Hepatocyte (in vitro differentiated cells): ENCODE measurements at regions not wholly inside any gene's neighbourhood (a gene's known extent, or its start where the extent isn't known, plus 50 kb on each side); places are given as distances from the start of the nearest gene placed in this dataset.

ENCODE experiments used
- EZH2 ChIP-seq: fragments of 200-600 bp; sonication (generic); IDR thresholded peaks from 2 replicates; pipeline ENCODE4 v1.6.1; 2016; ENCODE audit warnings: antibody characterized with exemption, mild to moderate bottlenecking, borderline replicate concordance
- EZH2phosphoT487 ChIP-seq: fragments of 200-600 bp; sonication (generic); IDR thresholded peaks from one replicate; pipeline ENCODE4 v1.6.1; 2018; ENCODE audit warnings: antibody characterized with exemption, mild to moderate bottlenecking, low read depth, moderate library complexity; ENCODE audit not compliant: unreplicated experiment, severe bottlenecking
- TF ChIP-seq, protein P1 (sequence below): fragments of 200-600 bp; sonication (generic); IDR thresholded peaks from 2 replicates; pipeline ENCODE4 v1.5.1; 2016; ENCODE audit warnings: antibody characterized with exemption, mild to moderate bottlenecking; ENCODE audit not compliant: poor library complexity

DNA sequence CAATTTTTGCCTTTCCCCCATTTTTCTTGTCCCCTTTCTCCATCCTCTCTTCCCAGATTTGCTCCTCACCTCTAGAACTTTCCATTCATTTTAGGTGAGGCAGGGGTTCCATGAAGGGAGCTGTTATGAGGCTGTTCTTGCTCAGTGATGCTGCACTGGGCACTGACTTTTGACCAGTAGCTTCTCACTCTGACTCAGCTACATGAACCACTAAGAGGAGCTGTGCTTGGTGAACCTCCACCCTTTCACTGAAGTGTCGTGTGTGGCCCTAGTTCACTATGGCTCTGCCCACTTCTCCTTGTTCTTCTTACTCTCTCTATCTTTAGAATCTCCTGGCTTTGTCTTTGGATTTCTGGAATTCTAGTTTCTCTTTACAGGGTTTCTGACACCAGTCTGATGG, 73.4 kb upstream of the ADRA1D start:
- TF ChIP-seq, protein P1, sequence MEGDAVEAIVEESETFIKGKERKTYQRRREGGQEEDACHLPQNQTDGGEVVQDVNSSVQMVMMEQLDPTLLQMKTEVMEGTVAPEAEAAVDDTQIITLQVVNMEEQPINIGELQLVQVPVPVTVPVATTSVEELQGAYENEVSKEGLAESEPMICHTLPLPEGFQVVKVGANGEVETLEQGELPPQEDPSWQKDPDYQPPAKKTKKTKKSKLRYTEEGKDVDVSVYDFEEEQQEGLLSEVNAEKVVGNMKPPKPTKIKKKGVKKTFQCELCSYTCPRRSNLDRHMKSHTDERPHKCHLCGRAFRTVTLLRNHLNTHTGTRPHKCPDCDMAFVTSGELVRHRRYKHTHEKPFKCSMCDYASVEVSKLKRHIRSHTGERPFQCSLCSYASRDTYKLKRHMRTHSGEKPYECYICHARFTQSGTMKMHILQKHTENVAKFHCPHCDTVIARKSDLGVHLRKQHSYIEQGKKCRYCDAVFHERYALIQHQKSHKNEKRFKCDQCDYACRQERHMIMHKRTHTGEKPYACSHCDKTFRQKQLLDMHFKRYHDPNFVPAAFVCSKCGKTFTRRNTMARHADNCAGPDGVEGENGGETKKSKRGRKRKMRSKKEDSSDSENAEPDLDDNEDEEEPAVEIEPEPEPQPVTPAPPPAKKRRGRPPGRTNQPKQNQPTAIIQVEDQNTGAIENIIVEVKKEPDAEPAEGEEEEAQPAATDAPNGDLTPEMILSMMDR, result no peak
- TF ChIP-seq EZH2 (no peak), EZH2phosphoT487 (no peak)
